Epithelial cell of proximal tubule (primary cell): ENCODE measurements at regions not wholly inside any gene's neighbourhood (a gene's known extent, or its start where the extent isn't known, plus 50 kb on each side); places are given as distances from the start of the nearest gene placed in this dataset.

Experiments
- DNase-seq: peaks from one replicate; pipeline ENCODE4 v3.0.0-alpha.2; 2011; ENCODE audit warnings: low read depth
- H3K4me3 ChIP-seq: 2 replicates; pipeline ENCODE4 v1.5.1; 2011; ENCODE audit warnings: low read depth, mild to moderate bottlenecking, low read length
- CTCF ChIP-seq: conservative IDR thresholded peaks from 2 replicates; pipeline ENCODE4 v1.5.1; 2012; ENCODE audit warnings: low read depth, mild to moderate bottlenecking, low read length

GRCh38 chr16:86707581-86707980 lies 129.2 kb downstream of the FOXL1 start:
- TF ChIP-seq CTCF: no peak
- no peak overlapping the region for H3K4me3 ChIP-seq
- no peak for DNase-seq

- H3K4me3 ChIP-seq: no peak overlapping the region
- no peak for DNase-seq
- no peak for TF ChIP-seq CTCF
Measured at GRCh38 chr16:86708431-86708830, 130.1 kb downstream of the FOXL1 start.

DNA sequence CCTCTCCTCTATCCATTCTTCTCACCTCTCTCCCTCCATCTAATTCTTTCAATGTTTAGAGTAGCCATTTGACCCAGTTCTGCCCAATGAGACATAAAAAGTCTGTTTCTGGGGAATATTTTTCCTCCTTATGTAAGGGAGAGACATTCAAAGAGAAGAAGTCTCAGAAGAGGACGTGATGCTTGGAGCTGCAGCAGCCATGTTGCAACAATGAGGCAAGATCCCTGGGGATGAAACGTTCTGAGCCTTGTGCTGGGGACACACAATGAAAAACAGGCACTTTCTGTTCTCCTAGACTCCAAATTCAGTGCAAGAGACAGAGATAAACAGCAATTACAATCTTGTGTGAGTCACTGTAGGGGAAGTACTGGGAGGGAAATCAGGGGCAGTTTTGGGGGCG lies 130.8 kb downstream of the FOXL1 start:
- no peak for TF ChIP-seq CTCF

GRCh38 chr16:86709902-86710601 lies 131.7 kb downstream of the FOXL1 start:
- DNase-seq: no peak
- TF ChIP-seq CTCF: no peak
- H3K4me3 ChIP-seq: no peak overlapping the region

More for the DNA sequence above, 130.8 kb downstream of the FOXL1 start:
- DNase-seq: no peak
- H3K4me3 ChIP-seq: no peak overlapping the region

DNA sequence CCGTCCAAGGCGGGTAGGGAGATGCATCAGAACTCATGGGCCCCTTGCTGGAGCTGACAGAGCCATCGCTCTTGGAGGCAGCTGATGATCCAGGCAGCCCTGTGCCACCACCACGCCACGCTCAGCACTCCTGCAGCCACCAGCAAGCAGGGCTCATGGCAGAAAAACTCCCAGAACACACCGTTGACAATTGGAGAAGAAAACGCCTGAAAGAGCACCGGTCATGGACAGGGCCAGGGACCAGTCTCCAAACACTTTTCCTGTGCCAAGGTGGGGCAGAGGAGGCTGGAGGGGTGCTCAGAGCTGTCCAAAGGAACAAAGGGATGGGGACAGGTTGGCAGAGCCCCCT lies 132.2 kb downstream of the FOXL1 start:
- TF ChIP-seq CTCF: no peak
- H3K4me3 ChIP-seq: no peak overlapping the region
- no peak for DNase-seq

DNA sequence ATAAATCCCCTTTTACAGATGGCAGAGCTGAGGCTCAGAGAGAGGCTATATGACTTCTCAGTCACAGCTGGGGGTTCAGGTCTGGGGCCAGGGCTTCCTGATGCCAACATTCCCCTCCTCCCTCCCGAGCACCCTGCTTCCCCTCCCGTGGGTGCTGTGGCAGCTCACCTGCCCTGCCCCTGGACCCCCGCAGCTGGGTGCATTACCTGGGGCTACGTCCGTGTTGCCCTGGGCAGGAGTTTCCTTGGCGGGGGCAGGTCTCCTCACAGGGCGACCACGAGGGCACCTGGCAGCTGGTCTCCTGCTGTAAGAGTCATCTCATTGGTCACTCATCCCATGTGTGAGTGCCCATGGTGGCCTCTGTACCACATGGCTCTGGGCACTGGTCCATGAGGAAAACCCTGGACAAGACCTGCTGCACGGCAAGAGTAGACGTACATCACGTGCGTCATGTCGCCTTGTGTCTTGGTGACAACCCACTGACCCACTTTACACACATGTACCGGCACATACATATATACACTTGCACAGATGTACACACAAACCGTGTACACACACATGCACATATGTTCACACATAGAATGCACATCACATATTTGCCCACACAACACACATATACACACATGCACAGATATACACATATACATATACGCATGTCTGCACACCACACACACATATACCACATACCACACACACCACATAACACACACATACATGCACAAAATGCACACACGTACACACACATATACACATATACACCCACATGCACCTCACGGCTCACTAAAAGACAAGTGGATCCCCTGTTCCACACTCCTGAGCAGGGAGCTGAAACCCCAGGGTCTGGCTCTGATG lies 134.0 kb downstream of the FOXL1 start:
- no peak for DNase-seq
- TF ChIP-seq CTCF: no peak
- no peak overlapping the region for H3K4me3 ChIP-seq
